ENCODE measurements at regions not wholly inside any gene's neighbourhood (a gene's known extent, or its start where the extent isn't known, plus 50 kb on each side); places are given as distances from the start of the nearest gene placed in this dataset.
A peak's percentile ranks its signal among the peaks of the same experiment; 100 is the strongest.
"Not testable (repeated sequence)": the region's sequence is repeated elsewhere in the genome, so short reads cannot be mapped to it uniquely, and the experiment has no call there.

- DNase-seq, result no peak
These were observed 76.8 kb upstream of the COX20 start for GRCh38 chr1:244758708-244759107.

GRCh38 chr1:244759158-244759557 lies 76.3 kb upstream of the COX20 start:
- no peak for DNase-seq

GRCh38 chr1:244760471-244760870 lies 75.0 kb upstream of the COX20 start:
- no peak for DNase-seq

GRCh38 chr1:244761279-244761678 lies 74.2 kb upstream of the COX20 start:
- no peak for DNase-seq

GRCh38 chr1:244762629-244763028 lies 72.8 kb upstream of the COX20 start:
- no peak for DNase-seq

GRCh38 chr1:244768186-244768585 lies 67.3 kb upstream of the COX20 start:
- DNase-seq, result no peak

GRCh38 chr1:244768804-244769203 lies 66.7 kb upstream of the COX20 start:
- no peak for DNase-seq

GRCh38 chr1:244770556-244770955 lies 64.9 kb upstream of the COX20 start:
- DNase-seq, result not testable (repeated sequence)

- DNase-seq, result no peak
These were observed 61.9 kb upstream of the COX20 start for GRCh38 chr1:244773513-244773912.

- DNase-seq, result not testable (repeated sequence)
These were observed 58.7 kb upstream of the COX20 start for GRCh38 chr1:244776783-244777182.

DNA sequence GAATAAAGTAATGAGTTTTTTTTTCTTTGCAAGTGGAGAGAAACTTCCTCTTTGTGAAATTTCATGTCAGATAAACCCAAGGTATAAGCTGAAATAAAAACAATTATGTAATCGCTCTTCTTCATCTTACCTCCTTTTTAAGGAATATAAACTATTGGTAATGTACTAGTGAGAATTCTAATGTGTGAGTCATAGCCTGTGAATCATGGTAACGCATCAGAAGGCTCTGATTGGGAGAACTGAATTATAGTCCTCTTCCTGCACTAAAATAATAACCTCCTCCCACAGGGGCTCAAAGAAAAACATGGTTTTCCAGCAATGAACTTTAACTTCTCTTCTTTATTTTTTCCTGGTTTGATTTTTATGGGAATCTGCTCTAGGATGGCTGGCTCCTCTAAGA lies 57.1 kb upstream of the COX20 start:
- DNase-seq, result peak in 2 of 3 donors; percentile 6 to 58

DNA sequence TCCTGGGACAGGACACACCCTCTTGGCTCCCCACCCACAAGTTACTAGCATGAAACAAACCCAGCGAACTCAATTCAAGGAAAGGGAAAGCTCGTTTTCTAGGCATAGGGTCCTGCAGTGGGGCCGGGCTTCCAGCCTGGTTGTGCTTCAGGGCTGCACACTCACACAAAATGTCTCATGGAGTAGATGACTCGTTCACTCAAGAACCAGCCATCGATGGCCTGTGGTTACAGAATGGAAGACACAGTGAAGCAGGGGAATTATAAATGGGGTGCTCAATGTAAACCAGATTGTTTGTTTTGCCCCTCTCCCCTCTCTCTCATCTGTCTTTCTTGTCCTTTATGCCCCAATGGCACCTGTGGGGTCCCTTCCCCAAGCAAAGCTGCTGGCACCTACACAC lies 56.0 kb upstream of the COX20 start:
- no peak for DNase-seq

GRCh38 chr1:244780311-244780710 lies 55.1 kb upstream of the COX20 start:
- no peak for DNase-seq

DNA sequence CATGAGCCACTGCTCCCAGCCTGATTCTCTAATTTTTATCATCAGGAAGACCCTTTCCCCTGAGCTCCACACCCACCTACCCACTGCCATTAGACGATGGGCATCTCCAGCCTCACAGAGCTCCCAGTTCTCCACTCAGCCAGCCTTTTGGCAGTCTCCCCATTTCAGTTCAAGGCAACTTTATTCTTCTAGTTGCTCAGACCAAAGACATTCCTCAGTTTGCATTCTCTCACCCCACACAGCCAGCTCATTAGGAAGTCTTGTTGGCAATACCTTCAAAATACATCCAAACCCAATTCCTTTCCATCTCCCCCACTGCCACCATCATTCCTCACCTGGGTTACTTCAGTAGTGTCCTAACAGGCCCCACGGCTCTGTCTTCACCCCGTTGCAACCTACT lies 53.4 kb upstream of the COX20 start:
- no peak for DNase-seq

DNA sequence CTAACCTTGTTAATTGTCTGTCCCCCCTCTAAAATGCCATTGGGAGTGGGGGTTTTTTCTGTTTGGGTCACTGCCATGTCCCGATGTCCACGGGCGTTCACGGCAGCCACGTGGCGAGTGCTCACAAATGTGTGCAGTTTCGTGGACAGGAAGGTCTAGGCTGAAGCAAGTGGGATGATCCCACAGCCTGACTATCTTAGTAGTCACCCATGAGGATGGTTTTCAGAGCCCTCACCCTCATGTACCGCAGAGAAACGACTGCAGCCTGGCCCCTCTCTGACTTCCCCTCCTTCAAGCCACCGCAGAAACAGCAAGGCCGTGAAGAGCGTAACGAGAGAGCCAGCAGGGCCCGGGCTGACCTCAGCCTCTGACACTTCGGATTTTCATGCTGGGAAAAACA lies 52.3 kb upstream of the COX20 start:
- DNase-seq, result no peak
